CD4-positive, alpha-beta T cell treated with Interleukin-4 for 4 hours (primary cell): ENCODE measurements at regions not wholly inside any gene's neighbourhood (a gene's known extent, or its start where the extent isn't known, plus 50 kb on each side); places are given as distances from the start of the nearest gene placed in this dataset.

Experiments
- DNase-seq: peaks from one replicate; pipeline ENCODE4 v3.0.0-alpha.2; 2020

DNA sequence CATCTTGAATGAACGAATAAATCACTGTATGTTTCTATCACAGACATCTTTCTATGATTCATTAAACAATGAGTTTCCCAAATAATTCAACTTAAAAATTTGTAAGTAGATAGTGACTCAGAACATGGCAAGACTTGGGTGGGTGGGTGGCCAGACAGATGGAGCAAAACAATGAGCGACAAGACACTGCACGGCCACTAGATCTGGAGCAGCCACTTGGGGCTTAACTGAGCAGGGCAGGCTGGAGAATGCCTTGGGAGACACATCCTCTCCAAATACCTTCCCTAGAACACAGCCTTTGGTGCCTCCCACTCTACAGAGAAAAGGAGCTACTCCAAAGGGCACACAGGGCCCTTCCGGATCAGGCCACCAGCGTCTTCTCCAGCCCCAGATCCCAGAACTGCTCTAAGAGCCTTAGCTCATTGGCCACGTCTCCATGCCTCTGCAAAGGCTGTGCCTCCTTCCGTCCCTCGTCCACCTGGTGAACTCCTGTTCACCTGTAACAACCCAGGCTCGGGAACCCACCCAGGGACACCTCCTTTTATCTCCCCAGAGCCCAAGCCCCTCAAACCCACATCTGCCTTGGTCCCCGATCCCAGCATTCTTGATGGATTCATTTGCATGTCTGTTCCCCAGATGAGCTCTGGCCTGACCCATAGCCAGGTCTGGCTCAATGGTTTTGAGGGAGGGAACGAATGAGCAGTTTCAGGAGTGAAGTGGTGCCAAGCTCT lies 134.9 kb upstream of the IQSEC1 start:
- DNase-seq = no peak

DNA sequence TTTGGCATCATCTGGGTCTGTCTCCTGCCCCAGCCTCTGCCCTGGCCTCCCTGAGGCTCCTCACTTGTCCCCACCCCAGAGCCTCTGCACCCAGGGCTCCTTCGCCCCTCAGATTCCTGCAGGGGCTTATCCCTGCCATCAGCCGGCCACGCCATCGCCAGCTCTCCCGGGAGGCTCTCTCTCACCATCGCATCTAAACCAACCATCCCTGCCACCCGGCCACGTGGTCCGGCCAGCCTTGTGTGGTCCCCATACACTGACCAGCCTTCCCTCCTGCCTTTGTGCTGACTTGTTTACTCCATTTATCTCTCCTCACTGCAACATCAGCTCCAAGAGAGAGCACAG lies 134.3 kb upstream of the IQSEC1 start:
- DNase-seq = no peak

DNA sequence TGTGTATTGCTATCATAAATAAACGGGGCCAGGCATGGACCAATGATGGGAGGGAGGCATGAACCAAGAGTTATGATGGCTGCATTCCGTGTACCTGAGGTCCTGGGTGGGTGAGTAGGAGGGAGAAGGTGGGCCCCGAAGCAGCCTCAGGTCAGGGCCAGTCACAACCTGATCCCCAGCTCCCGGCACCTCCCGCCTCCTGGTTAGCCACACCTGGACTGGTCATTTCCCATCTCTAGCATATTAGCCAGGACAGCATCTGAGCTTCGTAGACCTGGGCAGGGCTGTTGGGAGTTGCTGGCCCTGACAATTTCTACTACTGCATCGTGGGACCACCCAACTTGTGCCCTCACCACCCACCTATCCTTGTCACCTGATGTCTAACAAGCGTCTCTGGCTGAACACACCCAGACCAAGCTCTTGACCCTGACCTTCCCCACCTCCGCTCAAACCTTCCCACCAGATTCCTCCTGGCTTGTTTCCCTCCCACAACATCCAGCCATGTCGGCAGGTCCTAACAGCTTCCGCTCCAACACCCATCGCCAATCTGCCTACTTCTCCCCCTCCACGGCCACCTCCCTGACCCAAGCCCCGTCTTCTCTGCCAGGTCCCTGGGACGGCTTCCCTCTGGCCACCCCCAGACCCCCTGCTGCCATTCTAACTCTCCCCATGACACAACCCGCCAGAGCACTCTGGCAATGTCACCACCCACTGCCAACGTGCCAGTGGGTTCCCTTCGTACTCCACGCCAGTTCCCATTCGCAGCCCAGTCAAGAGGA lies 133.8 kb upstream of the IQSEC1 start:
- DNase-seq = no peak

DNA sequence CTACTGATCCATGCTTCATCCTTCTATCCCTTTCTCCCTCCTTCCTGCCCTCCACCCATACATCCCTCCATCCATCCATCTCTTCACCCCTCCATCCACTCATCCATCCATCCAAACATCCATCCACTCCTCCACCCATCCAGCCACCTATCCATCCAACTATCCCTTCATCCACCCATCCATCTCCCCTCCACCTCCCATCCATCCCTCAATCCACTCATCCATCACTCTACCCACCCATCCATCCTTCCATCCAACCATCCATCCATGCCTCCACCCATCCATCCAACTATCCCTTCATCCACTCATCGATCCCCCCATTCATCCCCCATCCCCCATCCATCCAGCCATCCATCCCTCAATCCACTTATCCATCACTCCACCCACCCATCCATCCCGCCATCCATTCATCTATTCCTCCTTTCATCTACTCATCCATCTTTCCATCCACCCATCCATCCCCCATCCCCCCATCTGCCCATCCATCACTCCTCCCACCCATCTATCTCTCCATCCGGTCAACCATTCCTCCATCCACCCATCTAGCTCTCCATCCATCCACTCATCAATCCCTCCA lies 132.4 kb upstream of the IQSEC1 start:
- DNase-seq = no peak

DNA sequence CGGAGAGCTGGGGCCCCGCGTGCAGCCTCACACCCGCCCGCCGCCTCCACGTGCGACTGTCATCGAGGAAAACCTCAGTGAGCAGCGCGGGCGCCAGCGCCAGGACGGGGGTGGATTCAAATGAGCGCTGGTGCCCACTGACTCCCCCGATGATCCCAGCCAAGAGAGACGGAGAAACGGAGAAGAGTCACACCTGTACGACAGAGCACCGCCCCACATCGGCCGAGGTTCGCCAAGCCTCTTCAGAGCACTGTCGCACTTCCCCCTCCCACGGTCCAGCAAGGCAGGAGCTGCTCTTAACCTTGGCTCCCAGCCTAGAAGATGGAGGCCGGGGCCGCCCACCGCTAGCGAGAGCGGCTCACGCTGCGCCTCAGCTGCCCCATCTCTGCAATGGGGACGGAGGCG lies 130.9 kb upstream of the IQSEC1 start:
- no peak for DNase-seq

DNA sequence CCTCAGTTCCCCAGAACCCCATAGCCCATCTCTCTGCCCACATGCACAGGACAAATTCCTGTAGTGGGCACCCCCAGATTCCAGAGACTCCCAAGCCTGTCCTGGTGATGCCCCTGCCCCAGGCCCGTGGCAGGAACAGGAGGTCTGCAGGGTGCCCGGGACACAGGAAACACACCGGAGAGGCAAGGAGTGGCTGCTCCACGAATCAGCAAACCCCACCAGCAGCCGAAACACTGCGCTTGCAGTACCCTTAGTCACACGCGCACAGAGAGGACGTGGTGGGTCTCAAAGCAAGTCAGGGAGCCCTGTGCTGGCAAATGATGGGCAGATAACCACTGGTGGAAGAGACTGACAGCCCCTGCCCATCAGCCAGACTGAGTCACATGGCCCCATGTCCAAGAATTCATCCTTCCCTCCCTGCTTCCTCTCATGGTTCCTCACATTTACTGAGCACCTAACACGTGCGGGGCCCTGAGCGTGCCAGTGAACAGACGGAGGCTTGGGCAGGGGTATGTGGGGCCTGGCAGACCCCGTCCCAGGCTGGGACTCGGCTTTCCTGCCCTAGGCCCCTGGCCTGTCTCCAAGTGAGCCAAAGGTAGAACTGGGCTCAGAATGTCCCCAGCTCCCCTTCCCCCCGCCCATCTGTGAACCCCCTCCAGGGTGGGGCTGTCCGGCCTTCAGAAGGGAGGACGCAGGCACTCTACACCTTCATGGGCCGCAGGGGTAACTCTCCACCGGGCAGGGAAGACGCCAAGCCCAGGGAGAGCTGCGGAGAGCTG lies 130.4 kb upstream of the IQSEC1 start:
- DNase-seq = no peak

DNA sequence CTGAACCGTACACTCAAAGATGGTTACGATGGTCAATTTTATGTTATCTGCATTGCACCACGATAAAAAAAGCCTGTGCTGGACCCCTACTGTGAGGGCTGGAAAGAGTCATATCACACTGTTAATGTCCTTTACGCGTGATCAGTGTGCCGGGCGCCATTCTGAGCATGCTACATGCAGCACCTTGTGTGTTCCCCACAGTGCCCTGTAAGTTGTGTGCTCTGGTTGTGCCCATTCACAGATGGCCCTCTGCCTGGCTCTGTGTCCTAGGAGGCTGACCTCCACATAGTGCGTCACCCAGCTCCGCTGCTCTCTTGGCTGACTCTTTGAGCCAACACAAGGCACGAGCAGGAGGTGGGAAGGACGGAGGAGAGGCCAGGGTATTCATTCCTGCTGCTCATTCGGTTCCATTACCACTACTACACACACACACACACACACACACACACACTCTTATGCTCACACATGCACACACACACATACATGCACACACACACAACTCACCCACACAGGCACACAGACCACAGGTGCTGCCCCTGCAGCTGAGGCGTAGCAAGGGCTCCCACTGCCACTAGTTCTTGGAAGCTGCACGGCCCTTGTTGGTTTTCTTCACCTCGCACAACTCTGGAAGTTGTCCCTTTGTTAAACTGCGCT lies 129.6 kb upstream of the IQSEC1 start:
- DNase-seq = no peak

DNA sequence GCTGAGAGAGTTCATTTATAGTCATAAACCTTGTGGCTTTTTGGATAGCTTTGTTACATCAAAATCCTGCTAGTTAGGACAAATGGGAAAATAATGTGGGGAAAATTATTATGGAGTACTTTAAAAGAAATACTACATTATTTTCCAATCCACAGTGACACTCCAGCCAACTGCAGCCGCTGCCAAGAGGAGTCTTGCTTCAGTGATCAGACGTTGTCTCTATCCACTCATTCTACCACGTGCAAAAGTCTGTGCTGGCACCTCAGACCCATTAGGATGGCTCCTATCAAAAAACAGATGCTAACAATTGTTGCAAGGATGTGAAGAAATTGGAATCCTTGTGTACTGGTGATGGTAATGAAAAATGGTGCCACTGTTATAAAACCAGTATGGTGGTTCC lies 128.6 kb upstream of the IQSEC1 start:
- no peak for DNase-seq

DNA sequence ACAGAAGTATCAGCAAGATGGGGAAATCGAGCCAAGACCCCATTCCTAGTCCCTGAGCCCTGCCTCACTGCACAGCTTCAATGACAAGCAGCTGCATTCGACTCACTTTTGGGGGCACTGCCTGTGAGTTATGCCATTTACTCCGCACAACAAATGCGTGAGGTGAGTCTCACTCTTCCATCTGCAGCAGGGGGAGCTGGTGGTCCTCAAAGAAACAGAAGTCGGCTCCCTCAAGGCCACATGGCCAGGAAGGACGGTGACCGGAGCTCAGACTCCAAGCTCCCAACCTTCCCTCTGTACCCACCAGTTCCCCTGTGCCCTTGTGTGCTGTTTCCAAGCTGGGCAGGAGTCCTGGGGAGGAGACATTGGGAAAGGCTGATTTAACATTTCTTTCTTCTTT lies 127.7 kb upstream of the IQSEC1 start:
- DNase-seq = no peak

DNA sequence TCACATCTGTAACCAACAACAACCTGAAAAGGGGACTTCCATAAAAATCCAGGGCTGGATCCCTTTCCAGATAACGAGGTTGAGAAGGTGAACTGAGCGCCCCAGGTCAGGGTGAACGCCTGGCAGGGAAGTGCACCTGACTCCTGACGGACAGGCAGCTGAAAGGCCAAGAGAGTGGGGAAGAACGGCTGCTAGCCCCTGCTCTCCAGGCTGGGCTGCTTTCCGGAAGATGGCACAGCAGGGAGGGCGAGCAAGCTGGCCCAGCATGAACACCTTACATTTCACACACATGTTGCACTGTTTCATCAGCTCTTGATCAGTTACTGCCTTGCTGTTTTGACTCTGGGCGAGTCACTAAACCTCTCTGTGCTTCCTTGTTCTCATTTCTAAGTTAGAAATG lies 127.2 kb upstream of the IQSEC1 start:
- no peak for DNase-seq

DNA sequence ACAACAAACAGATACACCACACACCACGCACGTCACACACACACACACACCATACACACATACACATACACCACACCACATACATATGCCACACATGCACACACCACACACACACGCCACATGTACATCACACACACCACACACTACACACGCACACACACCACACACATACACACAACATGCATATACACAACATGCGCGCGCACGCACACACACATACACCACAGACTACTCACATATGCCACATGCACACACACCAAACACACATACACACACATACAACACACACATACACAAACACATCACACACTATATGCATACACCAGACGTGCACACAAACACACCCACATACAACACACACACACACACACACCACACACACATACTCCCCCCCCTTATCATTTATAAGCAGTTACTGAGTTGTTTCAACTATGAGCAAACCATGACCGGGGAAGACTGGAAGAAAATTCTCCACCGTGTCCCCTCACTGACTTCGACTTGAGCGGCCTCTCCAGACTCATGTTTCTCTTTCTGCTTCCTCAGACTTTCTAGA lies 126.7 kb upstream of the IQSEC1 start:
- no peak for DNase-seq

DNA sequence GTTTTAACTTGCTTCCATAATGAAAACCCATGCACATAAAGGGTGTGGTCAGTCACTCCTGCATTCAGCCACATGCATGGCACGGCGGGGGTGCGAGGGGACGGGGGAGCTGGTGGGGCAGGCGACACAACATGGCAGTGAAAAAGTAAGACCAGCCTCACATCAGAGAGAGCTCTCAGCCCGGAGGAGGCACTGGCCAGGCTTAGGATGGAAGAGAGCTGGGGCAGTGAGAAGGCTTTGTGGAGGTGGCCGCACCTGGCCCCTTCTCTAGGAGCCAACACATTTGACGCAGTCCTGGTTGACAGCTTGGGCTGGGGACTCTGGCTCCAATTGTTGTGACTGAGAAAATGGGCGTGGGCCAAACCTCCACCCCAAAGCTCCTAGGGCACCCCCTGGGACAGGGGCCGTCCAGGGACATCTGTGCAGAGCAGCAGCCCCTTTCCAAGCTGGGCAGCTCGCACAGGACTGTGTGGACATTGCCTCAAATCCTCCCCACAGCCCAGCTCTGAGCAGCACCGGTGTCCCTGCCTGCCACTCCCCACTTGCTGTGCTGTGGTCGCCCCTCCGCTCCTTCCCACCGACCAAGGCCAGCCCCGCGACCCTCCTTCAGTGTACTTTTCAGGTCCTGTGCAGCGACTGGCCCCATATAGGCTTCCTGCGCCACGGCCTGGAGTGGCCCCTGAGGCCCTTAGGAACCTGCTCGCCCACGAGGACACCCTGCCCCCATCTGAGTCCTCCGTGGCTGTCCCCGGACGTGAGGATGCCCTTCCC lies 126.0 kb upstream of the IQSEC1 start:
- DNase-seq = no peak

DNA sequence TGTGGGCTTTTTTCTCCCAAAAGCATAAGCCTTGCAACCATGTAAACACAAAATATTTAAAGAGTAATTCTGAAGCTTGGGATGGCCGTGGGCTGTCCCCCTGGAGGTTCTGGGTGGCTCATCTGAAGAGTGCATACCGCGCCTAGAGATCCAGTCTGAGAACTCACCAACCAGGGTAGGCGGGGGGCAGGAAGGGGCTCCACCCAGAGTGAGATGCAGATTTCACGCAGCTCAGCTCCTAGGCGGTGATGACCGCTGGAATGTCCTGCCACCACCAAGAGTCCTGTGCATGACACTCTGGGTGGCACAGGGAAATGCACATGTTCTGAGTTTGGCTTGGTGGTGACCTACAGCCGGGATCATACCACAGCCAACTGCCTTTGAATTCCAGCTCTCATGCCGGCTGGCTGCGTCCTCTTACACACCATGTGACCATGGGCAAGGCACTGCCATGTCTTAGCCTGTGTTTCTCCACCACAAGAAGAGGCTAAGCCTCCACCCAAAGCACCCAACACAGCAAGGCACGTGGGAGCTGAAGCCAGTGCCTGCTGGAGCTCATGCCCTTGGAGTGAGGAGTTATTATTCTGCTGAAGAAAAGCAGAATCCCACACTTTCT lies 125.1 kb upstream of the IQSEC1 start:
- DNase-seq = no peak

DNA sequence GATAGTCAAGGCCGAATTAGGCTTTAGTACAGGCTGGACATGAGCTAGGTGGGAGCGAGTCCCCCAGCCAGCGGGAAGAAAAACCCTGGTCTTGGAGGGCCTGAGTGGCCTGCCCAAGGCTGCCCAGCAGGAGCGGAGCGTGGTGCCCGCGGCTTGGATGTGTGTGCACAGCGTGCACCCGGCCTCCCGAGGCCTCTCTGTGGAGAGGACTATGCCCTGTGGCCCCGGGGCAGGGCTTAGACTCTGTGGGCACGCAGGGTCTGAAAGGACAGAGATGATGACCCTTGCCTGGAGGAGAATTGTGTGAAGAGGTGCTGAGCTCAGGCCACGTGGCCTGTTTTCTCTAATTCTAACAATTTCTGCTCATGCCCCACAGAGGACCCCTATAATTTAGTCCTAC lies 124.6 kb upstream of the IQSEC1 start:
- DNase-seq = no peak

DNA sequence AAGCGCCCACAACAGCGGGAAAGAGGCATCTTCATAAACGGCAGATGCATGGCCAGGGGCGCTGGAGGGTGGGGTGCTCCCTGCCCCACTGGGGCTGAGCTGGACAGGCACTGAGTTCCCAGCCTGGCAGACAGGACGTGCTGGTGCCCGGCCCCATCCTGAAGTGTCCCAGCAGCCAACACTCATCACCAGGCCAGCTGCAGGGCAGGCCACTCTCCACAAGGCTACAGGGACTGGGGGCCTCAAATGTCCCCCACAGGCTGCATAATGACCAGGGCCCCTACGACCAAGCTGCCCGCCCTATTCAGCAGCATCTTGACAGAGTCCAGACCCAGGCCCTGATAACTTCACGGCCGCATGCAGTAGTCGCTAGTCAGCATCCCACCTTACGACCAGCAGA lies 124.1 kb upstream of the IQSEC1 start:
- DNase-seq = no peak

DNA sequence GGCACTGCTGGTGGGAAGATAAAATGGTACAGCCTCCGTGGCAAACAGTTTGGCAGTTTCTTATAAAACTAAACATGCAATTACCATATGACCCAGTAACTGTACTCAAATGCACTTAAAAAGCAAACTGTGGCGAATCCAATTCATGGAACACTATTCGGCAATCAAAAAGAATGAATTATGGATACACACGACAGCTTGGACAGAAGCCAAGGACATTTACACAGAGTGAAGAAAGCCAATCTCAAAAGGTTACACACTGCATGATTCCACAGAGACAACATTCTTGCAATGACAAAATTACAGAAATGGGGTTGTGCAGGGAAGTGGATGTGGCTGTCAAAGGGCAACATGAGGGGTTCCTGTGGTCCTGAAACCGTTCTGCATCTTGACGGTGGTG lies 122.1 kb upstream of the IQSEC1 start:
- DNase-seq = no peak

DNA sequence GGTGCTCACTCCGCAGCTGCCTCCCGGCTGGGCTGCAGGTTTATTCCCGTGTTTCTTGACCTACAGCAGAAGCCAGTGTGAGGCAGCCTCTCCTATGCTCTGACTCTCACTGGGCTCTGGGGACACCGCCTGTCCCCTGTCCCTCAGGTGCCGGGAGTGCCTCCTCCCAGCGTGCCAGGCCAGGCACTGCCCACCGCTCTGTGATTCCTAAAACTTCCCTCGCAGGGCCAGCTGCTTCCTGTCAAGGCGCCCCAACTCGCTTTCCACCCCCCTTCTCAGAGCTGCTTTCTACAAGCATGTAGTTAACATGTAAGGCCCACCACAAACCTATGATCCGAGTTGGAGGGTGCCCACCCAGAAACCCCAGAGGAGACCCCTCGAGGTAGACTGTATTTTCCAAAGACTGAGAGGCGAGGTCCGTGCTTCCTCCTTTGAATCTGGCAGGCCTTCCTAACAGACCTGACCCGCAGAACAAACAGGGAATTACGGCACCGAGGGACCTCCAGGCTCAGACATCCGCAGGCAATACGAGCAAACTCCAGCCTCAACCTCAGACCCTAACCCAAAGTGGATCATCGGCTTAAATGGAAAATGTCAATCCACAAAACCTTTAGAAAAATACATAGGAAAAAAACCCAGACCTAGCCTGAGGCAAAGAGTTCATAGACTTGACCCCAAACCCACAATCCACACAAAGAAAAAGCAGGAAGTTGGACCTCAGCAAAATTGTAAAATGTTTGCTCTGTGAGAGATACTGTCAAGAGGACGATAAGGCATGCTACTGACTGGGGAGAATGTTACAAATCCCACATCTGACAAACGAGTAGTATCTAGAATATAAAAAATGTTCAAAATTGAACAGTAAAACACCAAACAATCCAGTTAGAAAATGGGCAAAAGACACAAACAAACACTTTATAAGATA lies 121.3 kb upstream of the IQSEC1 start:
- no peak for DNase-seq

DNA sequence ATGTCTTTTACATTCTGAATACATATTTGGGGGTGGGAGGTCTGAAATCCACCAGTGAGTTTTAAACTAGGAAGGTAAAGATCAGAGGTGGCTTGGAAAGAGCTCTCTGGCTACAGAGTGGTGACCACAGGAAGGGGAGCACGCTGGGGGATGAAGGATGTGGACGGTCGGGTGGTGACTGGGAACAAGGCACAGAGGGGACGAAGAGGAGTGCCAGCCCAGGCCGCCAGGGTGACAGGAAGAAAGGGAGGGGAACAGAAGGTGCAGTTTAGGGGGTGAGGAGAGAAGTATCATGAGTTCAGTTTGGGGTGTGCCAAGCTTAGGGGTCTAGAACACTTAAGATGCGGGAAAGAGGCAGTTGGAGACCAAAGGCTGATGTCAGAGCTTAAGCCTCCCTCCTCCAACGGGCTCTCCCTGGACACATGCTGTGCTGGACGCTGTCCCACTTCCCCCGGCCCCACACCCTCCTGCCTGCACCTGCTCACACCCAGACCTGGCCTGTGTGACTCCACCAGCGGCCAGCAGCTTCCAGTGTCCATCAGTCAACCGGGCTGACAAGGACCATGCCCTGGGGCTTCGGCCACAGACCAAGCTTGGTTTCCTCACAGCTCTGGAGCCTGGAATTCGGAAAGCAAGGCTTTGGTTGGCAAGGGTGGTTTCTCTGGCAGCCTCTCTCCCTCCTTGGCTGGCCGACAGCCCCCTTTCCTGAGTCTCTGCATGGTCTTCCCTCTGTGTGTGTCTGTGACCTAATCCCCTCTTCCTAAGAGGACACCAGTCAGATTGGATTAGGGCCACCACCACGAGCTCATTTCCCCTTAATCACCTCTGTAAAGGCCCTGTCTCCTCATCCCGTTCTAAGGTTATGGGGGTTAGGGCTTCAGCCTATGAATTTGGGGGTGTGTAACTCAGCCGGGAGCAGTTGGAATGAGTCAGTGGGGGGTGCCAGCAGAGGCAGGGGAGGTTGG lies 120.4 kb upstream of the IQSEC1 start:
- DNase-seq = no peak
